HFFc6 (cell line): ENCODE measurements at regions not wholly inside any gene's neighbourhood (a gene's known extent, or its start where the extent isn't known, plus 50 kb on each side); places are given as distances from the start of the nearest gene placed in this dataset.

ENCODE experiments used
- DNase-seq: peaks from one replicate; pipeline ENCODE4 v3.0.0-alpha.2; 2018
- H3K27ac Mint-ChIP-seq: 2 replicates; pipeline ENCODE4 v1.8.0; 2020; ENCODE audit warnings: mild to moderate bottlenecking, mixed read lengths
- H3K27me3 Mint-ChIP-seq: 2 replicates; pipeline ENCODE4 v1.8.0; 2021; ENCODE audit warnings: mild to moderate bottlenecking, moderate library complexity, mixed read lengths; ENCODE audit not compliant: insufficient read depth
- H3K36me3 Mint-ChIP-seq: 2 replicates; pipeline ENCODE4 v1.8.0; 2021; ENCODE audit warnings: low read depth, mixed read lengths
- H3K4me1 Mint-ChIP-seq: 2 replicates; pipeline ENCODE4 v1.8.0; 2020; ENCODE audit warnings: low read depth, mixed read lengths
- H3K4me3 Mint-ChIP-seq: 2 replicates; pipeline ENCODE4 v1.8.0; 2020; ENCODE audit warnings: mild to moderate bottlenecking, moderate library complexity, mixed read lengths
- H3K9me3 Mint-ChIP-seq: 2 replicates; pipeline ENCODE4 v1.8.0; 2020; ENCODE audit warnings: mild to moderate bottlenecking, mixed read lengths
- TF ChIP-seq, protein P1 (sequence below): fragments of 200-600 bp; sonication (generic); IDR thresholded peaks from 2 replicates; pipeline ENCODE4 v1.5.0; 2021; ENCODE audit warnings: antibody characterized with exemption, mild to moderate bottlenecking

- no peaks in the 10 kb centered on the region for H3K9me3 Mint-ChIP-seq
- TF ChIP-seq, protein P1, sequence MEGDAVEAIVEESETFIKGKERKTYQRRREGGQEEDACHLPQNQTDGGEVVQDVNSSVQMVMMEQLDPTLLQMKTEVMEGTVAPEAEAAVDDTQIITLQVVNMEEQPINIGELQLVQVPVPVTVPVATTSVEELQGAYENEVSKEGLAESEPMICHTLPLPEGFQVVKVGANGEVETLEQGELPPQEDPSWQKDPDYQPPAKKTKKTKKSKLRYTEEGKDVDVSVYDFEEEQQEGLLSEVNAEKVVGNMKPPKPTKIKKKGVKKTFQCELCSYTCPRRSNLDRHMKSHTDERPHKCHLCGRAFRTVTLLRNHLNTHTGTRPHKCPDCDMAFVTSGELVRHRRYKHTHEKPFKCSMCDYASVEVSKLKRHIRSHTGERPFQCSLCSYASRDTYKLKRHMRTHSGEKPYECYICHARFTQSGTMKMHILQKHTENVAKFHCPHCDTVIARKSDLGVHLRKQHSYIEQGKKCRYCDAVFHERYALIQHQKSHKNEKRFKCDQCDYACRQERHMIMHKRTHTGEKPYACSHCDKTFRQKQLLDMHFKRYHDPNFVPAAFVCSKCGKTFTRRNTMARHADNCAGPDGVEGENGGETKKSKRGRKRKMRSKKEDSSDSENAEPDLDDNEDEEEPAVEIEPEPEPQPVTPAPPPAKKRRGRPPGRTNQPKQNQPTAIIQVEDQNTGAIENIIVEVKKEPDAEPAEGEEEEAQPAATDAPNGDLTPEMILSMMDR = no peak
- peaks cover 4% of the 10 kb centered on the region; the same call in 1 of the 2 replicates for H3K36me3 Mint-ChIP-seq
- no peak for DNase-seq
- H3K27me3 Mint-ChIP-seq = peaks cover 6% of the 10 kb centered on the region
- no peak overlapping the region for H3K27ac Mint-ChIP-seq
- peaks cover 11% of the 10 kb centered on the region; the same call in 1 of the 2 replicates for H3K4me1 Mint-ChIP-seq
- H3K4me3 Mint-ChIP-seq = no peak overlapping the region
These were observed 96.9 kb downstream of the KATNIP start for GRCh38 chr16:27646806-27647205.

GRCh38 chr16:27649021-27649420 lies 99.1 kb downstream of the KATNIP start:
- peaks cover 8% of the 10 kb centered on the region for H3K27me3 Mint-ChIP-seq
- no peak overlapping the region for H3K4me3 Mint-ChIP-seq
- H3K4me1 Mint-ChIP-seq = peaks cover 11% of the 10 kb centered on the region; the same call in 1 of the 2 replicates
- H3K36me3 Mint-ChIP-seq = peaks cover 4% of the 10 kb centered on the region; the same call in 1 of the 2 replicates
- DNase-seq = no peak
- no peak overlapping the region for H3K27ac Mint-ChIP-seq
- H3K9me3 Mint-ChIP-seq = no peaks in the 10 kb centered on the region
- TF ChIP-seq, protein P1 = no peak

- TF ChIP-seq, protein P1 = no peak
- H3K36me3 Mint-ChIP-seq = peaks cover 4% of the 10 kb centered on the region; the same call in 1 of the 2 replicates
These were observed 100.2 kb downstream of the KATNIP start for GRCh38 chr16:27650073-27650701.

DNA sequence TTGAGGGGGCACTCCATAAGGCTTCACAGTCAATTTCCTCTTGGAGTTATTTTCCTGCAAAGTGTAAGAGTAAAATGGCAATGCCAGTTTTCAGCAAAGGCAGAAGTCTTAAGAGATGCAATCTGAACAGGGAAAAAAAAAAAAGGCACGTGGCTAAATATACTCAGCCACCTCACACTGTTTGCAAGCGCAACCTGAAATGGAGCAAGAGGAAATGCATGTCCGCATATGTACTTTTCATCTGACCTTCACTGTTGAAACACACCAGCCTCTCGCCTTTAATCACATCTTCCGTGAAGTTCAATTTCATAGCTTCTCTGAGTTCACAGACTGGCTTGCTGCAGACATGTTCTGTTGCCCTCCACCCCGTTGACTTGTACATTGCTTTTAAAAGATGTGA lies 101.4 kb downstream of the KATNIP start:
- Mint-ChIP-seq H3K27ac (no peak overlapping the region), H3K4me1 (peaks cover 11% of the 10 kb centered on the region; the same call in 1 of the 2 replicates), H3K9me3 (no peaks in the 10 kb centered on the region), H3K36me3 (peaks cover 4% of the 10 kb centered on the region), H3K4me3 (no peak overlapping the region), H3K27me3 (peaks cover 4% of the 10 kb centered on the region)
- no peak for DNase-seq
- TF ChIP-seq, protein P1 = no peak

More at GRCh38 chr16:27650073-27650701, 100.2 kb downstream of the KATNIP start:
- H3K9me3 Mint-ChIP-seq = no peaks in the 10 kb centered on the region
- no peak for DNase-seq
- H3K27ac Mint-ChIP-seq = no peak overlapping the region
- peaks cover 4% of the 10 kb centered on the region; the same call in 1 of the 2 replicates for H3K27me3 Mint-ChIP-seq
- H3K4me3 Mint-ChIP-seq = no peak overlapping the region
- peaks cover 11% of the 10 kb centered on the region; the same call in 1 of the 2 replicates for H3K4me1 Mint-ChIP-seq

DNA sequence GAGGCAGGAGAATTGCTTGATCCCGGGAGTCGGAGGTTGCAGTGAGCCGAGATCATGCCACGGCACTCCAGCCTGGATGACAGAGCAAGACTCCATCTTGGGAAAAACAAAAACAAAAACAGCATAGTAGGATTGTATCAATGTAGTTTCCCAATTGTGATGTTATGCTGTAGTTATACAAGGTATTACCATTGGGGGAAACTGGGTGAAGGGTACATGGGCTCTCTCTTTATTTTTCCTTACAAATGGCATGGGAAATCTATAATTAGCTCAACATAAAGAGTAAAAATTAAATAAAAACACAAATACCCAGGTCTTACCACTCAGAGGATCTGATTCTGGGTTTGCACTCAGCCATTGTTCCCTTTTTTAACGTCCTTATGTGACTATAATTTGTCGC lies 107.9 kb downstream of the KATNIP start:
- Mint-ChIP-seq H3K4me3 (no peak overlapping the region), H3K27ac (no peak overlapping the region), H3K36me3 (no peaks in the 10 kb centered on the region; the same call in none of the 2 replicates), H3K27me3 (no peaks in the 10 kb centered on the region; the same call in 1 of the 2 replicates), H3K9me3 (no peaks in the 10 kb centered on the region), H3K4me1 (no peaks in the 10 kb centered on the region)
- no peak for DNase-seq
- TF ChIP-seq, protein P1 = no peak
